ENCODE measurements at regions not wholly inside any gene's neighbourhood (a gene's known extent, or its start where the extent isn't known, plus 50 kb on each side); places are given as distances from the start of the nearest gene placed in this dataset.

DNA sequence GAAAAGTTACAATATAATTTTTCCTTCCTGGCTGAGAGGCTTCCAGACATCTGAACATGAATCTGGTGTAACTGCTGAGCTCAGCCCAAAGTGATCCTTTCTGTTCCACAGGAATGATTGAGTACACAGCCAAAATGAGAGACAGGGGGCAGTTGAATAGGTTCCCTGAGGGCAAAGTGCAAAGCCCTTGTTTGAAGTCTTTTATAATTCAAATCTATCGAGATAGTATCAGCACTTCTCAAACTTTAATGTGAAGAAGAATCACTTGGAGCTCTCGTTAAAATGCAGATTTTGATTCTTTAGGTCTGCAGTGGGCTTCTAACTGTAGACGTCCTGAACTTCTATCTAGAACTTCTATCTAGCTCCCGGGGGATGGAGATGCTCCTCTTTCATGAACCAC is 54.4 kb upstream of the BMP2K start:
- in situ Hi-C loops (cut with MboI; ENCODE audit: low sequenced_read_pairs, unreplicated experiment), result no loop called here
- DNase-seq (ENCODE audit: low spot score), result no peak
- no peak for TF ChIP-seq CTCF (IDR thresholded peaks at IDR 0.05; ENCODE audit: borderline replicate concordance, control extremely low read depth, extremely low read depth, insufficient read depth, missing control alignments)

- in situ Hi-C loops (cut with MboI; ENCODE audit: low sequenced_read_pairs, unreplicated experiment), result no loop called here
- no peak for DNase-seq (ENCODE audit: low spot score)
- TF ChIP-seq CTCF (IDR thresholded peaks at IDR 0.05; ENCODE audit: borderline replicate concordance, control extremely low read depth, extremely low read depth, insufficient read depth, missing control alignments), result no peak
Observed at GRCh38 chr4:78722320-78722719, 53.8 kb upstream of the BMP2K start.

DNA sequence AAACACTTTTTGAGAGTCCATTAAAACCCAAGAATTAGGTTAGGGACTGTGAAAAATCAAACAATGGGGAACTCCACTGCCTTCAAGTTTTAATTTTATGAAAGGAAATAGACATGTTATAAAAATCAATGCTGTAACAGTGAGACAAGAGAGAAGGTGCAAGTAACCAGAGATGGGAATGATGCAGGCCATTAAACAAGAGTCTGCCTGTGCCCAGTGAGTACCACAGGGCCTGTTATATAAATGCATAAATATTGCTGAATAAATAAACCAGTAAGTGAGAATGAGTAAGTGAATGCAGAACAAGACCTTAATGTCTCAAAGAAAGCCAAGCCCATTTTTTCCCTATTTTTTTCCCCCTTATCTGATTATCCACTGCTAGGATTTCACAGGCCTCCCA is 53.3 kb upstream of the BMP2K start:
- TF ChIP-seq CTCF (IDR thresholded peaks at IDR 0.05; ENCODE audit: borderline replicate concordance, control extremely low read depth, extremely low read depth, insufficient read depth, missing control alignments), result no peak
- in situ Hi-C loops (cut with MboI; ENCODE audit: low sequenced_read_pairs, unreplicated experiment), result no loop called here
- DNase-seq (ENCODE audit: low spot score), result no peak

Measured in GM13976 (cell line).